TTC549 (cell line): ENCODE measurements at regions not wholly inside any gene's neighbourhood (a gene's known extent, or its start where the extent isn't known, plus 50 kb on each side); places are given as distances from the start of the nearest gene placed in this dataset.
"Not testable (repeated sequence)": the region's sequence is repeated elsewhere in the genome, so short reads cannot be mapped to it uniquely, and the experiment has no call there.

Source experiments
- FAIRE-seq: peaks from 2 replicates; lab custom pipeline; 2012; peaks lifted over from hg19 to GRCh38; lab: Jason Lieb, UNC

- FAIRE-seq = no peak
Observed at GRCh38 chr14:66017927-66018326, 468.2 kb upstream of the CCDC196 start.

DNA sequence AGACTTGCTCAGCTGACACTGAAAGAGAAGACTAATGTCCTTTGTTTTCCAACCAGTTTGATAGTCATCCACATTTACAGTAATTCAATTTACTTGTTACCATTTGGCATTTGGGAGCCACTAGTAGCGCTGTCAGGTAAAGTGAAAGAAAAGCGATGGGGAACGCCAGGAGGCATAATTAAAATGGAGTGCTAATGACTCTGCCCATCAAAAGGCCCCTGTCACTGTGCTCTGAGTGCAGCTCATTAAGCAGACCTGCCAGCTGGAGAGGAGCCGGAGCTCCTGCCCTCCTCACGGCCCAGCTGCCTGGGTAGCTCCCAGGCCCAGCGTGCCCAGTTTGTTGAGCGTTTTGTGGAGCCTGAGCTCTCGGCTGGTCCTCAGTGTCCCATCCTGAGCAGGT, 463.6 kb upstream of the CCDC196 start:
- FAIRE-seq = no peak

GRCh38 chr14:66025779-66026178, 460.4 kb upstream of the CCDC196 start:
- no peak for FAIRE-seq

GRCh38 chr14:66031981-66032380, 454.2 kb upstream of the CCDC196 start:
- not testable (repeated sequence) for FAIRE-seq

DNA sequence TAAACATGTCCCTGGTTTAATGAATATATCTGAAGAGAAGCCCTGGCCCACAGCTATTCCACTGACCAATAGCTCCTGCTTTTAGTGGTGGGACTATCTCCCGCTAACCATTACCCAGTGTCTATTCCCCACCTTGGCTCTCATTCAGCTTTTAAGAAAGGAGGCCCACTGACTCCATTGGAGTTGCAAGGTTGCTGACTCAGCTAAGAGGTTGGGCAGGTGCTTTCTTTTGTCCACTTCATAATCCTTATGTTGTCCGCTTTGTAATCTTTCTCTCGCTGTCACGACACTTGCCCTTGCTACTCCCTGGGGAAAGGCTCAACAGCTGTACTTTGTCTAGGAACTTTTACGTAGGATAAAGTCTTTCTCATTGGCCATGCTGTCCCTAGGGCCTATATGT, 453.4 kb upstream of the CCDC196 start:
- no peak for FAIRE-seq

DNA sequence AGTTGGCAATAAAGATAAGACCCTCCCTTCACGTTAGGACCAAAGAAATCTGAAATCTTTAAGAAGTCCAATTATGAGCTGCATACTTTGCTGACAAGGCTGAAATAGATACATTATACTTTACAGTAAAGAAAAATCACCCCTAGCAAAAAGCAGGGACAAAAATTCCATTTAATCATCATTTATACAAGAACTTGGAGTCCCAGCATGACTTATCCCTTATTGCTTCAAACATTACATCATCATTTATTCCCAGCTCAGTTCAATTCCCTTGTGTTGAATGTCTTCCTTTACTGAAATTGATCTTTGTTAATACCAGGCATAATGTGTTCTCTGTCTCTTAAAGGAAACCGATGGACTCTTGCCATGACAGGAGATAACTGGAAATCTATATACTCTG, 449.6 kb upstream of the CCDC196 start:
- FAIRE-seq = no peak

DNA sequence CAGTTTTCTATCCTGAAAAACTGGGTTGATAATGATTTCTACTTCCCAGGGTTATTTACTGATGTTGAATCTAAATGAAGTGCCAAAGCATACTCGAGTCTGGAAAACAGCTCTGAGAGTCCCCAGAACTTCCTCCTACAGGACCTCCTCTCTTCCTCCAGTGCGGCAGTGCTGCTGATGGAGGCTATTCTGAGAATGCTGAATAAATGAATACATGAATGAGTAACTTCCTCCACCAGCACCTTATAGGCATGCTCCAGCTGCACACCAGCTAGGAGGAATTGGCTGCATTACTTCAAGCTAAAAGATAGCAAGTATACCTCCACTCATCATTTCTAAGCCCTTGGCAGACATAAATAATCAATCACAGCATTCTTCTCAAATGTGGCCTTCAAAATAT, 448.8 kb upstream of the CCDC196 start:
- no peak for FAIRE-seq

GRCh38 chr14:66038212-66038611, 448.0 kb upstream of the CCDC196 start:
- no peak for FAIRE-seq

DNA sequence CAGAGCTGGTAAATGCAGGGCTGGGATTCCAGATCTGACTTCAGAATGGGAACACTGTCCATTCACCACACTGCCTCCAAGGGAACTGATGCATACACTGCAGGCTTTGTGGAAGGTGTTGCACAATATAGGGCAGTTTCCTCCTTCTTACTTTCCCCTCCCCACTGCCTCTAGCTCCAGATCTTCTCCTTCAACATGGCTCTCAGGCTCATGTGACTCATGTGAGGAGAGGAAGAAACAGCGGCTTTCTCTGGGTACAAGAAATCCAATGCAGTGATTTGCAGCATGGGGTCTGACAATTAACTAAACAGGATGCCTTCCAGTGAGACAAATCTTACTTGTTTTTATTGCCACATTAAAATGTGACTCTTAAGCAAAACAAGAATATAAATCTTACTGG, 447.6 kb upstream of the CCDC196 start:
- no peak for FAIRE-seq

DNA sequence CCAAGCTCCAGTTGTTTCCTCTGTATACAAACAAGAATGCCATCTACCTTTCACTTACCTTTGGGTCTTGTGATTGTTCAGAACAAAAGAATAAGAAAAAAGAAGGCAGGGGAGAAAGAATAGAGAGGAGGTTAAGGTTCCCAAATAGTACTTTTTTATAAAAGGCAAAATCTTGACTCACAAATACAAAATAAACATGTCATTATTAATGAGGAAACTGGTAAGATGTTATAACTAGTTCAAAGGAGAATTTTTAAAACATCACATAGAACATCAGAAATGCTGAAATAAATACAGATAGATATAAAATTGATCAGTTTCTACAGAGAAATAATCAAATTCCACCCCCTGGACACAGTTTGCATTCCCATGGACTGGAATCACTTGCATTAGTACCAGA, 446.7 kb upstream of the CCDC196 start:
- no peak for FAIRE-seq

DNA sequence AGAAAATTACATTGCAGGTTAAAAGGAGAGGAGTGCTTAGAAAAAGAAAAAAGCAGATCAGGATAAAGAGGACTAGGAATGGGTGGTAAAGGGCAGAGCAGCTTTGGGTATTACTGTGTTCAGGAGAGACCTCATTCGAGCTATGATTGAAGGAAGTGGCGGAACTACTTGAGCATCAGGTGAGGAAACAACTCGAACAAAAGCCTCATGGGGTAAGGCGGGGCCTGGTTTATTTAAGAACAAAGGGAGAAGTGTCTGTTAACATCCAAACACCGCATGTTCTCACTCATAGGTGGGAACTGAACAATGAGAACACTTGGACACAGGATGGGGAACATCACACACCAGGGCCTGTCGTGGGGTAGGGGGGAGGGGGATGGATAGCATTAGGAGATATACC, 444.6 kb upstream of the CCDC196 start:
- no peak for FAIRE-seq

DNA sequence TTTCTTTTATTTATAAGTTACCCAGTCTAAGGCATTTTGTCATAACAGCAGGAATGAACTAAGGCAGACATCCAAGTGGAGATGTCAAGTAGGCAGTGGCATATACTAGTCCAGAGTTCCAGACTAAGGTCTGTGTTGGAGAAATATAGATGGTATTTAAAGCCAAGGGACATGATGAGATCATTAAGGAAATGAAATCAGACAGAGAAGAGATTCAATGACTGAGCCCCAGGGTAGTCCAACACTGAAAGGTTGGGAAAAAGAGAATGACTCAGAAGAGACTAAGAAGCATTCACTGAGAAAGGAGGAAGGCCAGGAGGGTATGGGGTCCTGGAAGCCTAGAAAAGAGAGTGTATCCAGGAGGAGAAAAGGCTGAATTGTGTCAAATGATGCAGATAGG, 442.2 kb upstream of the CCDC196 start:
- FAIRE-seq = no peak

GRCh38 chr14:66045572-66046021, 440.6 kb upstream of the CCDC196 start:
- no peak for FAIRE-seq

DNA sequence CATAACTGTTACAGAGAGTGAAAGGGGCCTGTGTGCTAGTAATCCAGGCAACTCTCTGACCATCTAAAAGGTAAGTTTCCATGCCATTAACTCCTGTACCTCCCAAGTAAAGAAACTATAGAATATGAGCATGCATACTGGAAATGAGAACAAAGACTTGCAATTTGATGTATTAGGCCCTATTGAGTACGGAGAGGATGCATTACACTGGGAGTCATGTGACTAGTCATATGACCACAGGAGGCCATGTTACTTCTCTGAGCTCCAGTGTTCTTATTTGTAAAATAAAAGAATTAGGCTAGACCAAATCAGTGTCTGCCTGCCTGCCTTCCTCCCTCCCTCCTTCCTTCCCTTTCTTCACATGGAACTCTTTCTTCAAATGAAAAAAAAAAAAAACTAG, 440.1 kb upstream of the CCDC196 start:
- no peak for FAIRE-seq

GRCh38 chr14:66046591-66046990, 439.6 kb upstream of the CCDC196 start:
- FAIRE-seq = no peak

DNA sequence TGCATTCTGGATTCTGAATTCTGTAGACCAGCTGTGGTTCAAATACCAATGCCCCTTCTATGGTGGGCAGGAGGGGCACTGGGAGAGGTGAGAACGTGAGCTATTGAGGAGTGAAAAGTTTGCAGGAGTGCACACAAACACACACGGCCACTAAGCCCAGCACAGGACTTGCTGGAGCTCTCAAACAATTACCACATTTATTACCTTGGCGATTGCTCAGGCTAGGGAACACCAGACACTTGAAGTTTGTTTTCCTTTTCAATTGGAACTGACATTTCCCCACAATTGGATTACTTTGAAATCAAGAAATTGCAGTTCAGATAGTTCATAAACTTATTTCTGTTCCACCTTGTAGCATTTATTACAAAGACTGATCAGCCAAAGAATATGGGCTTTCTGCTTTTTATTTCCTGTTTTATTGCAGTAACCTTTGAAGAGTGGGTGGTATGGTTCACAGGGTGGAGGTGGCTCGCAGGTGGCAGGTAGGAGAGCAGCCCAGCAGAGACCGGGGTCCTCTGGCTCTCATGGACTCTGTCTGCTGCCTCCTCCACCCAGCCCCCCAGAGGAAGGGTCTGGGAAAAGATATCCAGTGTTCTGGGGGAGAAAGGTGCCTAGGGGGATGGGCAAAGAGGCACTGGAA, 429.8 kb upstream of the CCDC196 start:
- FAIRE-seq = no peak

DNA sequence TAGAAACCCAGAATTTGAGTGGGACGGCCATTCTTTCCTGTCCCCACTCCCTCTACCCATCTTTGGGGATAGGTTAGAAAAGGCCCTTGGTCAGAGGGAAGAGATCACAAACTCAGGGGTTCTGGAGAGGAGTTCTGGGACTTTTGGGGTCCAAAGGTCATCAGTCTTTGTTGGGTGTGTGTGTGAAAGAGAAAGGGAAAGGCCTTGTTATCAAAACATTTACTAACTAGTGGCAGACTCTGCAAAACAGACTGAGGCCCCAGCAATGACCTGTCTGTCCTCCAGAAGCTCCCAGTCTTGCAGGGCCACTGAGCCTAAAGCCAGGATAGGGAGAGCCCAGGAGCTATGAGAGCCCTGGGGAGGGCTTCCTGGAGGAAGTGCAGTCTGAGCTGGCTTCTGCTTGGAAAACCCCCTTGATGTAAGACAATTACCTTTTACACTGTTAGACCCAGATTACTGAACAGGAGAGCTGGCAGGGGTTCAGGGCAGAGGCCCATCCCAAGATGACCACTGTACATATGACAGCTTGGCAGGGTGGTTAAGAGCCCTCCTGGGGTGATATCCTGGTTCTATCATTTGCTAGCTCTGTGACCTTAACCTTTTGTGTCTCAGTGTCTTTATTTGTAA, 429.1 kb upstream of the CCDC196 start:
- no peak for FAIRE-seq

DNA sequence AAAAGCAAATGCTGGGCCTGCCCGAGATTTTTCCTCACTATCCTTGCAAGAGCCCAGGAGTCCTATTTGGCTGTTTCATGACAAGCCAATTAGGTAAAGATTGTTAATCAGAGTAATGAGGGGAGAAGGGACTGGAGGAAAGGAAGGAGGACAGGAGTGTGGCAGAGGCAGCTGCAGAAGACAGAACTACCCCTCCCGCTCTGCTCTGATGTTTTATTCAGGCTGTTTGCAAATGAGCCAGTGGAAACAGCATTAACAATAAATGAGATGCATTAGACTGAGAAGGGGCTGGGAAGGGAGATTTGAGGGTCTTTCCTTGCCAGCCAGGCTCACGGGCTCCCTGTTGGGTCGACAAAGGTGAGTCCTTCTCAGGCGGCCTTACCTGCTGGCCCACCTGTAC, 421.0 kb upstream of the CCDC196 start:
- no peak for FAIRE-seq

DNA sequence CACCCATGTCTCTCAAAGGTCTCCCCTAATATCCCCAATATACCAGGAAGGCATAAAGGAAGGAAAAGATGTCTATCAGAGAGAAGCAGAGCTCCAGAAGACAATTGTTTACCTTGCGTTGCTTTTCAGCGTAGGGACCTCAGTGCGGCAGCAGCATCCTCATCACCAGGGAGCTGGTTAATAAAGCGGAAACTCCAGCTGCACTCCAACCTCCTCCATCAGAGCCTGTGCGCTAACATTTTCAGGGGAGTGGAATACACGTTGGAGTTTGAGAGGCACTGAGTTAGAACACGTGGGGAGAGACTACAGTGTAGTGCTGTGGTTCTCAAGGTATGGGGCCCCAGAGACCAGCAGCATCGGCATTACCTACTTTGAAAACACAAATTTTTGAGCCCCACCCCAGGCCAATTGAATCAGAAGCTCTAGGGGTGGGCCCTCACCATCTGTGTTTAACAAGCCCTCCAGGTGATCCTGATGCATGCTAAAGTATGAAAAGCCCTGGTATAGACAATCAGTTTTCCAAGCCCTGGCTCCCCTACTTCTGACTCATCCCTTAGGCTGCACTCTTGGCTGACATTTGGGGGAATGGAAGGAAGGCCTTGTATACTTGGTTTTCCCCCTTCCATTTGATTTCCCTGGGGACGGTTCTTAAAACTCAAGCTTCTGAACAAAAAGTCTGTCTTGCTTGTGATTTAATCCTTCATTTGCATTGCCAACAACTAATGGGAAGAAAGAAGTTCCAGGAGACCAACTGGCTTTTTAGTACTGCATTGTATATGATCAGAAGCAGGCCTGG, 419.0 kb upstream of the CCDC196 start:
- FAIRE-seq = no peak

DNA sequence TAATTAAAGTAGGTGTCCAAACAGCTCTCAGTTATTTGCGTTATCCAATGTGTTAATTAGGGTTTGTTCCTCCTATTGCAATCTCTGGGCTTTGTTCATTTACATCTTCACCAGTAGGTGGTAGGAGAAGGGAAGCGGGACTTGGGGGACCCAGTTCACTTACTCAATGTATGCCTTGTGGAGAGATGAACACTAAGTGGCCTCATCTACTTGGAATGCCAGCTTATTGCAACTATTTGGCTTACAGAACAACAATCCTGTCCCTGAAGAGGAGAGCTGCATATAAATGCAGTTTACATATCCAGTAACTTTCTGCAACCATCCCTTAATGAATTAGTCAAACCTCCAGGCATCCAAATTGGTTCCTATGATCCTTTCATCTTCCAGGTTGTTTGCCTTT, 417.1 kb upstream of the CCDC196 start:
- FAIRE-seq = no peak

- FAIRE-seq = no peak
Observed at GRCh38 chr14:66069830-66070541, 416.2 kb upstream of the CCDC196 start.

- no peak for FAIRE-seq
Observed at GRCh38 chr14:66070542-66071319, 415.4 kb upstream of the CCDC196 start.
